ENCODE measurements at regions not wholly inside any gene's neighbourhood (a gene's known extent, or its start where the extent isn't known, plus 50 kb on each side); places are given as distances from the start of the nearest gene placed in this dataset.
"Not testable (repeated sequence)": the region's sequence is repeated elsewhere in the genome, so short reads cannot be mapped to it uniquely, and the experiment has no call there.

DNA sequence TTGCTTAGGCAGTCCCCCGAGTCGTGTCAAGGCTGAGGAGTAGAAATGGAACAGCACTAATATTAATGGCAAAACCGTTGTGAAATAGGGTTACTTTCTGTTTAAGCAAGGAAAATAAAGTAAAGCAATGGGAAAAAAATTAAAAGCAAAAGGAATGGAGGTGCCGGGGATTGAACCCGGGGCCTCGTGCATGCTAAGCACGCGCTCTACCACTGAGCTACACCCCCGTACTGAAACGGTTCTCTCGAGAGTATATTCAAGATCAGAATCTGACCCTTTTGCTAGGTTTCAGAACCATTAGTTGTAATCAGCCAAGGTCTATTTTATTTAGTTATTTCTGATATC is 85.5 kb downstream of the TRIM27 start:
- Histone ChIP-seq H3K79me2 (ENCODE audit: insufficient read depth) (no peaks in the 10 kb centered on the region), H2AFZ (peak overlapping the region; percentile 94), H3K4me1 (ENCODE audit: insufficient read depth) (no peaks in the 10 kb centered on the region), H3K9ac (peak overlapping the region; percentile 51), H4K20me1 (ENCODE audit: insufficient read depth) (no peaks in the 10 kb centered on the region), H3K9me3 (ENCODE audit: low read depth) (no peaks in the 10 kb centered on the region), H3F3A (ENCODE audit: insufficient read depth) (peaks cover 29% of the 10 kb centered on the region; the same call in 1 of the 2 replicates), H3K4me3 (peak overlapping the region; percentile 89), H3K27me3 (replicated peaks; ENCODE audit: insufficient read depth) (peaks cover 9% of the 10 kb centered on the region), H3K27ac (peak overlapping the region; percentile 23; the same call in 1 of the 2 replicates), H3K36me3 (ENCODE audit: low read depth) (no peaks in the 10 kb centered on the region), H3K9me2 (ENCODE audit: insufficient read depth) (no peaks in the 10 kb centered on the region), H3K4me2 (ENCODE audit: unreplicated experiment) (peak overlapping the region; percentile 96)
- in situ Hi-C loops (cut with MboI), result no loop called here
- WGBS, 2 experiments (ENCODE audit: low coverage in 1 of 2, low lambda C conversion rate in 2 of 2, missing lambda C conversion rate in 2 of 2), result 1 to 2% methylated on average over 11 of the region's 11 CpGs
- TF ChIP-seq EZH2 (IDR thresholded peaks at IDR 0.05; ENCODE audit: insufficient read depth, poor library complexity, severe bottlenecking) (no peak), EZH2phosphoT487 (IDR thresholded peaks at IDR 0.05; ENCODE audit: insufficient read depth, low read depth) (no peak)
- peak; percentile 72 for DNase-seq

GRCh38 chr6:28838634-28839442 is 84.9 kb downstream of the TRIM27 start:
- no peaks in the 10 kb centered on the region for H3K9me2 ChIP-seq (ENCODE audit: insufficient read depth)
- H3K4me1 ChIP-seq (ENCODE audit: insufficient read depth), result no peaks in the 10 kb centered on the region
- peak overlapping the region; percentile 17 for H3K27ac ChIP-seq
- peak overlapping the region; percentile 96 for H3K4me2 ChIP-seq (ENCODE audit: unreplicated experiment)
- H4K20me1 ChIP-seq (ENCODE audit: insufficient read depth), result no peaks in the 10 kb centered on the region
- H3K27me3 ChIP-seq (replicated peaks; ENCODE audit: insufficient read depth), result peaks cover 8% of the 10 kb centered on the region; the same call in 1 of the 2 replicates
- in situ Hi-C loops (cut with MboI), result no loop called here
- TF ChIP-seq EZH2 (IDR thresholded peaks at IDR 0.05; ENCODE audit: insufficient read depth, poor library complexity, severe bottlenecking) (no peak), EZH2phosphoT487 (IDR thresholded peaks at IDR 0.05; ENCODE audit: insufficient read depth, low read depth) (no peak)
- H3K79me2 ChIP-seq (ENCODE audit: insufficient read depth), result no peaks in the 10 kb centered on the region
- peak overlapping the region; percentile 94 for H2AFZ ChIP-seq
- H3K4me3 ChIP-seq, result peak overlapping the region; percentile 89
- no peaks in the 10 kb centered on the region for H3K36me3 ChIP-seq (ENCODE audit: low read depth)
- peak overlapping the region; percentile 51 for H3K9ac ChIP-seq
- no peaks in the 10 kb centered on the region for H3K9me3 ChIP-seq (ENCODE audit: low read depth)
- WGBS, 2 experiments (ENCODE audit: low coverage in 1 of 2, low lambda C conversion rate in 2 of 2, missing lambda C conversion rate in 2 of 2), result 1% methylated on average over 42 to 43 of the region's 43 CpGs
- DNase-seq, result peak; percentile 91
- peaks cover 29% of the 10 kb centered on the region; the same call in 1 of the 2 replicates for H3F3A ChIP-seq (ENCODE audit: insufficient read depth)

DNA sequence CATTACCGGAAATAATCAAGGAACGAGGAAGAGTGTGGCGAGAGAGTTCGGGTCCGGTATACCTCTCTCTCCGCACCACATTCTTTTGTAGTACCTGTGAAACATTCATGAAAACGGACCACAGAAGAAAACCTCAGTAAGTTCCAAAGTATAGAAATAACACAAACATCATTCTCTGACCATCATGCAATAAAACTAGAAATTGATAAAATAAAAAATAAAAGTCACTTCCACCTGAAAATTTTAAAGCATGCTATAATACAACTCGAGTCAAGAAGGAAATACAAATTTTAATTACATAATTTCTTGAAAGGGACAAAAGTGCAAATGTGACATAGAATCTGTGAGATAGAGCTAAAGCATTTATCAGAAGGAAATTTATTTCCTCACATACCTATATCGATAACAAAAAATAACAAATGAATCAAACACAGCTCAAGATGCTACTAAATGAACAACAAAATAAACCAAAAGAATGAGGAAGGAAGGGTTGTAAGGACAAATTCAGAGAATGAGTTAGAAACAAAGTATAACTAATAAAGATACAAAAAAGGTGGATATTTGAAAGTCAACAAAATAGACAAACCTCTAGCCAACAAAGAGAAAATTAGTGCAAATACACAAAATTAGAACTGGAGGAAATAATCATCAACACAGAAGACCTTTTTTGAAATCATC is 84.2 kb downstream of the TRIM27 start:
- Histone ChIP-seq H3K79me2 (ENCODE audit: insufficient read depth) (no peaks in the 10 kb centered on the region), H2AFZ (peak overlapping the region; percentile 94), H4K20me1 (ENCODE audit: insufficient read depth) (no peaks in the 10 kb centered on the region), H3K27me3 (replicated peaks; ENCODE audit: insufficient read depth) (peaks cover 4% of the 10 kb centered on the region; the same call in 1 of the 2 replicates), H3K9me3 (ENCODE audit: low read depth) (no peaks in the 10 kb centered on the region), H3K4me1 (ENCODE audit: insufficient read depth) (no peaks in the 10 kb centered on the region), H3F3A (ENCODE audit: insufficient read depth) (peaks cover 29% of the 10 kb centered on the region; the same call in 1 of the 2 replicates), H3K4me2 (ENCODE audit: unreplicated experiment) (peak overlapping the region; percentile 96), H3K36me3 (ENCODE audit: low read depth) (no peaks in the 10 kb centered on the region), H3K9me2 (ENCODE audit: insufficient read depth) (no peaks in the 10 kb centered on the region), H3K4me3 (peak overlapping the region; percentile 89), H3K9ac (peak overlapping the region; percentile 51), H3K27ac (no peak overlapping the region)
- WGBS, 2 experiments (ENCODE audit: low coverage in 1 of 2, low lambda C conversion rate in 2 of 2, missing lambda C conversion rate in 2 of 2), result 12 to 13% methylated on average over 9 of the region's 9 CpGs
- no peak for DNase-seq
- TF ChIP-seq EZH2phosphoT487 (IDR thresholded peaks at IDR 0.05; ENCODE audit: insufficient read depth, low read depth) (no peak), EZH2 (IDR thresholded peaks at IDR 0.05; ENCODE audit: insufficient read depth, poor library complexity, severe bottlenecking) (no peak)
- in situ Hi-C loops (cut with MboI), result no loop called here

DNA sequence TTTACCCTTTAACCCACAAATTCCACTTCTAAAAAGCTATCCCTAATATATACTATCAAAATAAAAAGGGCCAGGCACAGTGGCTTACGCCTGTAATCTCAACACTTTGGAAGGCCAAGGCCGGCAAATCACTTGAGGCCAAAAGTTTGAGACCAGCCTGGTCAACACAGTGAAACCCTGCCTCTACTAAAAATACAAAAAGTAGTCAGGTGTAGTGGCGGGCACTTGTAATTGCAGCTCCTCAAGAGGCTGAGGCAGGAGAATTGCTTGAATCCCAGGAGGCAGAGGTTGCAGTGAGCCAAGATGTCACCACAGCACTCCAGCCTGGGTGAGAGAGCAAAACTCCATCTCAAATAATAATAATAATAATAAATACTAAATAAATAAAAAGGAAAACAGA is 82.5 kb downstream of the TRIM27 start:
- in situ Hi-C loops (cut with MboI), result no loop called here
- Histone ChIP-seq H3K9ac (no peak overlapping the region), H3K9me3 (ENCODE audit: low read depth) (no peaks in the 10 kb centered on the region)

GRCh38 chr6:28848756-28849155 is 75.0 kb downstream of the TRIM27 start:
- H3K9me3 ChIP-seq (ENCODE audit: low read depth); H3K4me2 ChIP-seq (ENCODE audit: unreplicated experiment); H3K27me3 ChIP-seq (replicated peaks; ENCODE audit: insufficient read depth); H3K4me3 ChIP-seq; H3K27ac ChIP-seq; H3K4me1 ChIP-seq (ENCODE audit: insufficient read depth); H3K79me2 ChIP-seq (ENCODE audit: insufficient read depth); H3F3A ChIP-seq (ENCODE audit: insufficient read depth); H4K20me1 ChIP-seq (ENCODE audit: insufficient read depth); H3K9me2 ChIP-seq (ENCODE audit: insufficient read depth); H3K36me3 ChIP-seq (ENCODE audit: low read depth); H2AFZ ChIP-seq; in situ Hi-C loops (cut with MboI); H3K9ac ChIP-seq; DNase-seq: not testable (repeated sequence)
- WGBS, 2 experiments (ENCODE audit: low coverage in 1 of 2, low lambda C conversion rate in 2 of 2, missing lambda C conversion rate in 2 of 2), result 59 to 60% methylated on average over 7 of the region's 7 CpGs

More for the DNA sequence above, 82.5 kb downstream of the TRIM27 start:
- Histone ChIP-seq H3K4me1 (ENCODE audit: insufficient read depth) (no peaks in the 10 kb centered on the region), H3F3A (ENCODE audit: insufficient read depth) (peaks cover 29% of the 10 kb centered on the region; the same call in 1 of the 2 replicates), H3K4me2 (ENCODE audit: unreplicated experiment) (no peak overlapping the region), H4K20me1 (ENCODE audit: insufficient read depth) (no peaks in the 10 kb centered on the region), H2AFZ (no peak overlapping the region), H3K27ac (no peak overlapping the region), H3K79me2 (ENCODE audit: insufficient read depth) (no peaks in the 10 kb centered on the region), H3K9me2 (ENCODE audit: insufficient read depth) (no peaks in the 10 kb centered on the region), H3K4me3 (no peak overlapping the region), H3K36me3 (ENCODE audit: low read depth) (no peaks in the 10 kb centered on the region), H3K27me3 (replicated peaks; ENCODE audit: insufficient read depth) (0 out of 2 replicates have a peak, but pooled peaks cover 4% of the 10 kb centered on the region)
- TF ChIP-seq EZH2phosphoT487 (IDR thresholded peaks at IDR 0.05; ENCODE audit: insufficient read depth, low read depth), result no peak
- TF ChIP-seq EZH2 (IDR thresholded peaks at IDR 0.05; ENCODE audit: insufficient read depth, poor library complexity, severe bottlenecking), result no peak
- DNase-seq, result no peak
- WGBS, 2 experiments (ENCODE audit: low coverage in 1 of 2, low lambda C conversion rate in 2 of 2, missing lambda C conversion rate in 2 of 2), result 18% methylated on average over 3 of the region's 3 CpGs

All from GM23248 (cell line).